HepG2 (cell line): ENCODE measurements at regions not wholly inside any gene's neighbourhood (a gene's known extent, or its start where the extent isn't known, plus 50 kb on each side); places are given as distances from the start of the nearest gene placed in this dataset.

Experiments
- ATAC-seq: fragments of 200-7000 bp; cut with Tn5 transposase; 3 replicates; pipeline ENCODE4 v1.9.1; 2020; ENCODE audit warnings: mild to moderate bottlenecking, moderate library complexity
- BruUV-seq: library from RNA; stranded (reverse); fragments of 400-500 nt; replicated peaks from 2 replicates; lab custom pipeline; 2021; lab: Mats Ljungman, UMichigan
- CTCF ChIA-PET: fragments of 300-600 bp; formaldehyde crosslinking; extraction: SDS; loops from one replicate; lab custom pipeline; 2021; ENCODE audit warnings: low total read pairs, inconsistent platforms, low intra/inter-chr PET ratio; lab: Yijun Ruan, JAX
- POLR2A ChIA-PET: fragments of 350-600 bp; sonication (Branson Sonifier 250); formaldehyde crosslinking; loops from one replicate; lab custom pipeline; 2020; ENCODE audit warnings: antibody characterized with exemption, inconsistent platforms; lab: Yijun Ruan, JAX
- DNase-seq: peaks from one replicate; pipeline ENCODE4 v3.0.0-alpha.2; 2015; ENCODE audit warnings: low spot score
- FAIRE-seq: peaks from 3 replicates; lab custom pipeline; 2011; peaks lifted over from hg19 to GRCh38; lab: Jason Lieb, UNC
- H2AFZ ChIP-seq: one replicate; pipeline ENCODE4 v1.6.1; 2011; ENCODE audit warnings: low read length, inconsistent platforms
- H3K27ac ChIP-seq: fragments of 300-600 bp; 3 replicates; pipeline ENCODE4 v1.8.0; 2011; ENCODE audit warnings: mixed run types, mild to moderate bottlenecking, mixed read lengths, low read length, inconsistent platforms; ENCODE audit not compliant: insufficient read depth; ENCODE audit errors: extremely low read length
- H3K27me3 ChIP-seq, 2 experiments: fragments of 200-600 bp in 1 of 2; 2 replicates in 1 of 2; 3 replicates in 1 of 2; pipeline versions ENCODE4 v1.6.0 to v1.8.0; 2011; ENCODE audit warnings: low read length in 2 of 2, mild to moderate bottlenecking in 2 of 2, moderate library complexity in 2 of 2, inconsistent platforms in 1 of 2; ENCODE audit not compliant: insufficient read depth in 2 of 2, control insufficient read depth in 1 of 2
- H3K36me3 ChIP-seq, 2 experiments: fragments of 200-600 bp in 1 of 2; replicated peaks in 1 of 2; 2 replicates in 1 of 2; 3 replicates in 1 of 2; pipeline versions ENCODE4 v1.5.1 to v1.8.0; 2011; ENCODE audit warnings: low read length in 2 of 2, inconsistent platforms in 1 of 2; ENCODE audit not compliant: insufficient read depth in 2 of 2, control insufficient read depth in 1 of 2
- H3K4me1 ChIP-seq: 2 replicates; pipeline ENCODE4 v1.5.1; 2012; ENCODE audit warnings: low read length, inconsistent platforms; ENCODE audit not compliant: insufficient read depth
- H3K4me2 ChIP-seq: 2 replicates; pipeline ENCODE4 v1.6.0; 2011; ENCODE audit warnings: low read depth, low read length, inconsistent platforms
- H3K4me3 ChIP-seq, 3 experiments: fragments of 200-600 bp in 1 of 3; sonication (generic), shearing (Covaris generic) in 1 of 3; replicated peaks in 1 of 3; 2 replicates each; pipeline ENCODE4 v1.5.1; 2011 to 2016; ENCODE audit warnings: low read length in 3 of 3, inconsistent platforms in 2 of 3, low read depth in 2 of 3, mild to moderate bottlenecking in 2 of 3, control low read depth in 1 of 3, mixed read lengths in 1 of 3; ENCODE audit not compliant: insufficient read depth in 1 of 3
- H3K79me2 ChIP-seq: one replicate; pipeline ENCODE4 v1.6.1; 2011; ENCODE audit warnings: low read length, inconsistent platforms; ENCODE audit not compliant: insufficient read depth
- H3K9ac ChIP-seq: 2 replicates; pipeline ENCODE4 v1.6.0; 2011; ENCODE audit warnings: mild to moderate bottlenecking, low read depth, low read length, inconsistent platforms; ENCODE audit not compliant: insufficient read depth
- H3K9me3 ChIP-seq: 2 replicates; pipeline ENCODE4 v1.5.1; 2012; ENCODE audit warnings: mild to moderate bottlenecking, low read length
- H4K20me1 ChIP-seq: 2 replicates; pipeline ENCODE4 v1.6.0; 2011; ENCODE audit warnings: inconsistent platforms, mild to moderate bottlenecking, low read length, moderate library complexity; ENCODE audit not compliant: insufficient read depth
- ATF5 ChIP-seq: sonication (generic); formaldehyde crosslinking; IDR thresholded peaks from 2 replicates; pipeline ENCODE4 v1.4.0; 2020; ENCODE audit warnings: mild to moderate bottlenecking, low read depth, missing genetic modification reagents
- CTCF ChIP-seq: sonication (generic); formaldehyde crosslinking; IDR thresholded peaks from 2 replicates; pipeline ENCODE4 v1.5.0; 2020; ENCODE audit warnings: mild to moderate bottlenecking, missing genetic modification reagents, moderate library complexity
- MTERF4 ChIP-seq: sonication (generic); formaldehyde crosslinking; IDR thresholded peaks from 2 replicates; pipeline ENCODE4 v1.8.0; 2023; ENCODE audit warnings: mild to moderate bottlenecking, missing genetic modification reagents
- POLR2AphosphoS2 ChIP-seq: IDR thresholded peaks from 2 replicates; pipeline ENCODE4 v1.6.1; 2011; ENCODE audit warnings: low read depth, low read length, improper control_type of control experiment
- ZBTB40 ChIP-seq, 2 experiments: fragments of 450-650 bp in 1 of 2; sonication (generic) in 1 of 2; formaldehyde crosslinking in 1 of 2; IDR thresholded peaks; 2 replicates each; pipeline versions ENCODE4 v1.6.1 to v1.8.0; 2016 to 2022; ENCODE audit warnings: antibody characterized with exemption in 1 of 2, mild to moderate bottlenecking in 1 of 2, missing genetic modification reagents in 1 of 2
- ZFX ChIP-seq: sonication (generic); formaldehyde crosslinking; IDR thresholded peaks from 2 replicates; pipeline ENCODE4 v1.4.0; 2020; ENCODE audit warnings: mild to moderate bottlenecking, low read depth, missing genetic modification reagents, moderate library complexity
- ZNF121 ChIP-seq: sonication (generic); formaldehyde crosslinking; IDR thresholded peaks from 2 replicates; pipeline ENCODE4 v1.5.0; 2020; ENCODE audit warnings: mild to moderate bottlenecking, missing genetic modification reagents
- ZNF552 ChIP-seq: sonication (generic); formaldehyde crosslinking; IDR thresholded peaks from 2 replicates; pipeline ENCODE4 v1.9.0; 2022; ENCODE audit warnings: missing genetic modification reagents, mild to moderate bottlenecking, borderline replicate concordance
- WGBS: methylation state at CpG from one replicate; pipeline ENCODE4 v1.1.6; 2017; ENCODE audit warnings: low lambda C conversion rate; 5-methylcytosine and 5-hydroxymethylcytosine counted together
- in situ Hi-C: cut with HindIII; loops from 2 replicates; pipeline ENCODE4 v1.10.0; 2017; ENCODE audit warnings: low pct_unique_long_range_greater_than_20kb; ENCODE audit not compliant: extremely low pct_ligation_motif_present
- intact Hi-C: fragments of 100-400 bp; cut with micrococcal nuclease; formaldehyde crosslinking; loops from one replicate; pipeline ENCODE4 v1.10.0; 2022; ENCODE audit not compliant: unreplicated experiment

GRCh38 chr4:89535251-89535650 lies 227.7 kb upstream of the GPRIN3 start:
- Histone ChIP-seq H3K4me3 (no peak overlapping the region), H3K4me1 (no peaks in the 10 kb centered on the region), H3K4me2 (no peak overlapping the region), H3K9ac (no peak overlapping the region), H2AFZ (no peak overlapping the region), H3K27me3 (no peaks in the 10 kb centered on the region), H3K27ac (no peak overlapping the region), H3K36me3 (no peaks in the 10 kb centered on the region), H3K79me2 (no peaks in the 10 kb centered on the region), H4K20me1 (no peaks in the 10 kb centered on the region), H3K9me3 (no peaks in the 10 kb centered on the region)
- ATAC-seq: no peak
- WGBS: 2% methylated on average over 3 of the region's 3 CpGs
- CTCF ChIA-PET: no interaction called here
- intact Hi-C loops: no loop called here
- no peak for DNase-seq
- FAIRE-seq: no peak
- in situ Hi-C loops: no loop called here
- POLR2A ChIA-PET: no interaction called here
- no TSS peak for BruUV-seq
- TF ChIP-seq CTCF (CRISPR knock-in tag) (no peak), MTERF4 (CRISPR knock-in tag) (no peak), ATF5 (CRISPR knock-in tag) (no peak), ZNF121 (no peak), ZFX (no peak), ZNF552 (CRISPR knock-in tag) (no peak), POLR2AphosphoS2 (no peak), ZBTB40 (IDR thresholded peaks at IDR 0.05) (no peak), ZBTB40 (CRISPR knock-in tag; IDR thresholded peaks at IDR 0.05) (no peak)
